ENCODE measurements at regions not wholly inside any gene's neighbourhood (a gene's known extent, or its start where the extent isn't known, plus 50 kb on each side); places are given as distances from the start of the nearest gene placed in this dataset.

- no peak for DNase-seq (ENCODE audit: low spot score)
Observed at GRCh38 chr12:93015871-93016751, 87.0 kb upstream of the EEA1 start.

- DNase-seq (ENCODE audit: low spot score), result no peak
Observed at GRCh38 chr12:93016752-93017350, 87.8 kb upstream of the EEA1 start.

GRCh38 chr12:93018610-93019009 is 89.5 kb upstream of the EEA1 start:
- DNase-seq (ENCODE audit: low spot score), result no peak

- no peak for DNase-seq (ENCODE audit: low spot score)
Observed at GRCh38 chr12:93019212-93019927, 90.3 kb upstream of the EEA1 start.

GRCh38 chr12:93019975-93020630 is 91.0 kb upstream of the EEA1 start:
- DNase-seq (ENCODE audit: low spot score), result no peak

- DNase-seq (ENCODE audit: low spot score), result no peak
Observed at GRCh38 chr12:93020631-93021597, 91.8 kb upstream of the EEA1 start.

GRCh38 chr12:93022603-93023340 is 93.7 kb upstream of the EEA1 start:
- no peak for DNase-seq (ENCODE audit: low spot score)

GRCh38 chr12:93025145-93026103 is 96.3 kb upstream of the EEA1 start:
- DNase-seq (ENCODE audit: low spot score), result peak; percentile 59

- DNase-seq (ENCODE audit: low spot score), result no peak
Observed at GRCh38 chr12:93027041-93027440, 97.9 kb upstream of the EEA1 start.

GRCh38 chr12:93029091-93029490 is 100.0 kb upstream of the EEA1 start:
- DNase-seq (ENCODE audit: low spot score), result no peak

GRCh38 chr12:93031028-93031427 is 101.9 kb upstream of the EEA1 start:
- DNase-seq (ENCODE audit: low spot score), result no peak

- no peak for DNase-seq (ENCODE audit: low spot score)
Observed at GRCh38 chr12:93032758-93033157, 103.7 kb upstream of the EEA1 start.

- DNase-seq (ENCODE audit: low spot score), result no peak
Observed at GRCh38 chr12:93033948-93034347, 104.9 kb upstream of the EEA1 start.

- DNase-seq (ENCODE audit: low spot score), result no peak
Observed at GRCh38 chr12:93039062-93039461, 110.0 kb upstream of the EEA1 start.

- DNase-seq (ENCODE audit: low spot score), result no peak
Observed at GRCh38 chr12:93039930-93040329, 110.8 kb upstream of the EEA1 start.

GRCh38 chr12:93040367-93040766 is 111.3 kb upstream of the EEA1 start:
- DNase-seq (ENCODE audit: low spot score), result no peak

- no peak for DNase-seq (ENCODE audit: low spot score)
Observed at GRCh38 chr12:93041416-93041815, 112.3 kb upstream of the EEA1 start.

- DNase-seq (ENCODE audit: low spot score), result no peak
Observed at GRCh38 chr12:93042283-93042682, 113.2 kb upstream of the EEA1 start.

- DNase-seq (ENCODE audit: low spot score), result no peak
Observed at GRCh38 chr12:93042684-93043083, 113.6 kb upstream of the EEA1 start.
